H9 (cell line): ENCODE measurements at regions not wholly inside any gene's neighbourhood (a gene's known extent, or its start where the extent isn't known, plus 50 kb on each side); places are given as distances from the start of the nearest gene placed in this dataset.
"Not testable (repeated sequence)": the region's sequence is repeated elsewhere in the genome, so short reads cannot be mapped to it uniquely, and the experiment has no call there.

Source experiments
- DNase-seq: peaks from one replicate; pipeline ENCODE4 v3.0.0-alpha.2; 2017
- H2AFZ ChIP-seq: one replicate; pipeline ENCODE4 v1.6.1; 2013; ENCODE audit warnings: mild to moderate bottlenecking, low read length, control low read depth, moderate library complexity
- H2AK5ac ChIP-seq: 2 replicates; pipeline ENCODE4 v1.6.1; 2013; ENCODE audit warnings: low read length, control low read depth, mixed read lengths; ENCODE audit not compliant: insufficient read length
- H2BK120ac ChIP-seq: one replicate; pipeline ENCODE4 v1.6.1; 2013; ENCODE audit warnings: low read depth, mild to moderate bottlenecking, low read length, control low read depth, inconsistent platforms; ENCODE audit not compliant: poor library complexity, severe bottlenecking
- H2BK12ac ChIP-seq: 2 replicates; pipeline ENCODE4 v1.6.1; 2013; ENCODE audit warnings: low read length, control low read depth, mixed read lengths, low read depth; ENCODE audit not compliant: insufficient read length
- H2BK15ac ChIP-seq: 2 replicates; pipeline ENCODE4 v1.6.1; 2013; ENCODE audit warnings: low read depth, low read length, control low read depth
- H2BK20ac ChIP-seq: one replicate; pipeline ENCODE4 v1.6.1; 2013; ENCODE audit warnings: low read depth, mild to moderate bottlenecking, low read length, control low read depth, inconsistent platforms; ENCODE audit not compliant: poor library complexity, severe bottlenecking
- H2BK5ac ChIP-seq: 2 replicates; pipeline ENCODE4 v1.6.1; 2013; ENCODE audit warnings: low read length, control low read depth, mixed read lengths; ENCODE audit not compliant: insufficient read length
- H3K14ac ChIP-seq: 2 replicates; pipeline ENCODE4 v1.6.1; 2013; ENCODE audit warnings: low read length, control low read depth; ENCODE audit not compliant: insufficient read depth
- H3K18ac ChIP-seq: 2 replicates; pipeline ENCODE4 v1.6.1; 2013; ENCODE audit warnings: low read depth, mild to moderate bottlenecking, mixed read lengths, low read length, control low read depth; ENCODE audit not compliant: insufficient read length
- H3K23ac ChIP-seq: 2 replicates; pipeline ENCODE4 v1.6.1; 2013; ENCODE audit warnings: low read length, control low read depth, mixed read lengths, low read depth; ENCODE audit not compliant: insufficient read length
- H3K23me2 ChIP-seq: 2 replicates; pipeline ENCODE4 v1.6.1; 2013; ENCODE audit warnings: low read depth, mild to moderate bottlenecking, mixed read lengths, low read length, control low read depth; ENCODE audit not compliant: insufficient read length, poor library complexity, severe bottlenecking
- H3K27ac ChIP-seq: 2 replicates; pipeline ENCODE4 v1.5.1; 2013; ENCODE audit warnings: low read length, control low read depth, mixed read lengths, low read depth; ENCODE audit not compliant: insufficient read length
- H3K27me3 ChIP-seq: 2 replicates; pipeline ENCODE4 v1.6.1; 2013; ENCODE audit warnings: low read length, control low read depth, inconsistent platforms; ENCODE audit not compliant: insufficient read depth
- H3K4ac ChIP-seq: 2 replicates; pipeline ENCODE4 v1.6.1; 2013; ENCODE audit warnings: low read depth, mild to moderate bottlenecking, control low read depth, inconsistent platforms, low read length, moderate library complexity
- H3K4me1 ChIP-seq: 2 replicates; pipeline ENCODE4 v1.6.1; 2013; ENCODE audit warnings: low read length, control low read depth, inconsistent platforms; ENCODE audit not compliant: insufficient read depth
- H3K4me2 ChIP-seq: 2 replicates; pipeline ENCODE4 v1.6.1; 2013; ENCODE audit warnings: low read length, control low read depth, mixed read lengths; ENCODE audit not compliant: insufficient read length, insufficient read depth
- H3K56ac ChIP-seq: 2 replicates; pipeline ENCODE4 v1.6.1; 2013; ENCODE audit warnings: low read depth, mild to moderate bottlenecking, mixed read lengths, low read length, control low read depth; ENCODE audit not compliant: insufficient read length
- H3K79me1 ChIP-seq: 2 replicates; pipeline ENCODE4 v1.6.1; 2013; ENCODE audit warnings: low read depth, mild to moderate bottlenecking, moderate library complexity, low read length, control low read depth, inconsistent platforms; ENCODE audit not compliant: insufficient read depth, poor library complexity, severe bottlenecking
- H3K79me2 ChIP-seq: 2 replicates; pipeline ENCODE4 v1.6.1; 2013; ENCODE audit warnings: low read length, control low read depth, inconsistent platforms; ENCODE audit not compliant: insufficient read depth
- H3K9ac ChIP-seq: 2 replicates; pipeline ENCODE4 v1.6.1; 2013; ENCODE audit warnings: low read length, control low read depth, mixed read lengths; ENCODE audit not compliant: insufficient read length; ENCODE audit errors: extremely low read depth
- H3K9me3 ChIP-seq: one replicate; pipeline ENCODE4 v1.6.1; 2013; ENCODE audit warnings: low read depth, low read length, inconsistent platforms; ENCODE audit not compliant: control insufficient read depth
- H3T11ph ChIP-seq: one replicate; pipeline ENCODE4 v1.6.1; 2013; ENCODE audit warnings: mild to moderate bottlenecking, low read length, control low read depth, inconsistent platforms
- H4K20me1 ChIP-seq: one replicate; pipeline ENCODE4 v1.6.1; 2013; ENCODE audit not compliant: control insufficient read depth, insufficient read length, insufficient read depth
- H4K5ac ChIP-seq: 2 replicates; pipeline ENCODE4 v1.6.1; 2013; ENCODE audit warnings: low read depth, mild to moderate bottlenecking, mixed read lengths, low read length, control low read depth; ENCODE audit not compliant: insufficient read length
- H4K8ac ChIP-seq: replicated peaks from 2 replicates; pipeline ENCODE4 v1.6.1; 2013; ENCODE audit warnings: low read length, control low read depth, mixed read lengths, low read depth; ENCODE audit not compliant: insufficient read length
- H4K91ac ChIP-seq: 2 replicates; pipeline ENCODE4 v1.6.1; 2013; ENCODE audit warnings: low read depth, mild to moderate bottlenecking, moderate library complexity, mixed read lengths, low read length, control low read depth; ENCODE audit not compliant: insufficient read length
- H3K27ac Mint-ChIP-seq, 3 experiments: 2 replicates in 2 of 3; 3 replicates in 1 of 3; pipeline ENCODE4 v1.8.0; 2020 to 2021; ENCODE audit warnings: mixed read lengths in 3 of 3, mild to moderate bottlenecking in 1 of 3, moderate library complexity in 1 of 3
- H3K27me3 Mint-ChIP-seq: 2 replicates; pipeline ENCODE4 v1.8.0; 2021; ENCODE audit warnings: low read depth, mild to moderate bottlenecking, moderate library complexity, mixed read lengths
- H3K36me3 Mint-ChIP-seq, 3 experiments: 2 replicates in 2 of 3; 3 replicates in 1 of 3; pipeline ENCODE4 v1.8.0; 2020 to 2021; ENCODE audit warnings: low read depth in 3 of 3, mixed read lengths in 3 of 3; ENCODE audit not compliant: insufficient read depth in 1 of 3
- H3K4me1 Mint-ChIP-seq, 2 experiments: 2 replicates each; pipeline ENCODE4 v1.8.0; 2020; ENCODE audit warnings: mixed read lengths in 2 of 2
- H3K4me3 Mint-ChIP-seq, 2 experiments: 2 replicates in 1 of 2; 3 replicates in 1 of 2; pipeline ENCODE4 v1.8.0; 2020 to 2021; ENCODE audit warnings: mild to moderate bottlenecking in 2 of 2, mixed read lengths in 2 of 2, moderate library complexity in 1 of 2
- H3K9me3 Mint-ChIP-seq, 2 experiments: 2 replicates in 1 of 2; 3 replicates in 1 of 2; pipeline ENCODE4 v1.8.0; 2020; ENCODE audit warnings: mild to moderate bottlenecking in 2 of 2, mixed read lengths in 2 of 2, moderate library complexity in 1 of 2
- CTCF ChIP-seq: fragments of 200-600 bp; sonication (generic); conservative IDR thresholded peaks from 3 replicates; pipeline ENCODE4 v1.8.0; 2021; ENCODE audit warnings: antibody characterized with exemption, mild to moderate bottlenecking
- WGBS: extraction: QIAGEN DNeasy Blood & Tissue Kit; methylation state at CpG from one replicate; pipeline ENCODE4 v1.1.7; 2013; ENCODE audit warnings: missing lambda C conversion rate, low lambda C conversion rate, mixed read lengths; ENCODE audit not compliant: insufficient read length; ENCODE audit errors: extremely low coverage; 5-methylcytosine and 5-hydroxymethylcytosine counted together

- Mint-ChIP-seq H3K4me1 (peaks cover 17 to 38% of the 10 kb centered on the region in 2 experiments), H3K36me3 (no peaks in the 10 kb centered on the region; a peak in 1 of 7 replicates), H3K9me3 (peaks cover 0 to 3% of the 10 kb centered on the region in 2 experiments; a peak in 3 of 5 replicates), H3K27ac (no peak overlapping the region), H3K4me3 (no peak overlapping the region), H3K27me3 (no peaks in the 10 kb centered on the region; the same call in none of the 2 replicates)
- no peak overlapping the region for H2BK120ac ChIP-seq
- no peak overlapping the region for H3K4me2 ChIP-seq
- no peak overlapping the region for H3K56ac ChIP-seq
- WGBS: no CpG with 5 or more reads among the region's 10 CpGs
- no peak overlapping the region for H2AK5ac ChIP-seq
- no peak overlapping the region for H2BK15ac ChIP-seq
- no peak overlapping the region for H3K4ac ChIP-seq
- no peaks in the 10 kb centered on the region for H3K79me1 ChIP-seq
- no peak overlapping the region for H2BK5ac ChIP-seq
- H3K27me3 ChIP-seq: no peaks in the 10 kb centered on the region
- DNase-seq: peak; percentile 28
- H3T11ph ChIP-seq: no peak overlapping the region
- H3K18ac ChIP-seq: no peak overlapping the region
- no peaks in the 10 kb centered on the region for H3K79me2 ChIP-seq
- no peak overlapping the region for H3K23ac ChIP-seq
- no peaks in the 10 kb centered on the region for H3K23me2 ChIP-seq
- H3K9me3 ChIP-seq: no peaks in the 10 kb centered on the region
- H3K4me1 ChIP-seq: no peaks in the 10 kb centered on the region
- no peaks in the 10 kb centered on the region for H4K20me1 ChIP-seq
- H3K27ac ChIP-seq: no peak overlapping the region
- H4K91ac ChIP-seq: no peak overlapping the region
- no peak for TF ChIP-seq CTCF
- no peak overlapping the region for H2BK20ac ChIP-seq
- no peak overlapping the region for H3K14ac ChIP-seq
- no peak overlapping the region for H4K5ac ChIP-seq
- no peak overlapping the region for H4K8ac ChIP-seq
- no peak overlapping the region for H2BK12ac ChIP-seq
- no peak overlapping the region for H3K9ac ChIP-seq
- H2AFZ ChIP-seq: no peak overlapping the region
Measured at GRCh38 chr1:29682171-29682918, 446.0 kb downstream of the PTPRU start.

GRCh38 chr1:29681416-29681815, 445.1 kb downstream of the PTPRU start:
- H3K4ac ChIP-seq, H2BK20ac ChIP-seq, H3K79me2 ChIP-seq, H3K23me2 ChIP-seq, H2BK5ac ChIP-seq, H2AFZ ChIP-seq, H3K9ac ChIP-seq, H3K4me1 ChIP-seq, H2BK12ac ChIP-seq, H3K23ac ChIP-seq, H3K79me1 ChIP-seq, H3K56ac ChIP-seq, H3K14ac ChIP-seq, H3K27ac ChIP-seq, H4K20me1 ChIP-seq, H3T11ph ChIP-seq, H3K27me3 Mint-ChIP-seq, H2AK5ac ChIP-seq, H4K8ac ChIP-seq, H3K4me3 Mint-ChIP-seq, H4K5ac ChIP-seq, H4K91ac ChIP-seq, H3K4me2 ChIP-seq, H3K9me3 Mint-ChIP-seq, H3K9me3 ChIP-seq, H3K36me3 Mint-ChIP-seq, H3K27me3 ChIP-seq, H2BK15ac ChIP-seq, H2BK120ac ChIP-seq, H3K18ac ChIP-seq: not testable (repeated sequence)
- peaks cover 17 to 38% of the 10 kb centered on the region in 2 experiments for H3K4me1 Mint-ChIP-seq
- no CpG with 5 or more reads among the region's 6 CpGs for WGBS
- peak overlapping the region in 1 of 3 experiments; percentile 91; a peak in 2 of 7 replicates for H3K27ac Mint-ChIP-seq
- peak; percentile 14 for DNase-seq
